HG03378 (cell line): ENCODE measurements at regions not wholly inside any gene's neighbourhood (a gene's known extent, or its start where the extent isn't known, plus 50 kb on each side); places are given as distances from the start of the nearest gene placed in this dataset.
"Not testable (repeated sequence)": the region's sequence is repeated elsewhere in the genome, so short reads cannot be mapped to it uniquely, and the experiment has no call there.

Experiments
- ATAC-seq: cut with Tn5 transposase; IDR thresholded peaks from one replicate; pipeline ENCODE4 v1.9.1; 2021; ENCODE audit warnings: mild to moderate bottlenecking, moderate library complexity; ENCODE audit not compliant: unreplicated experiment

DNA sequence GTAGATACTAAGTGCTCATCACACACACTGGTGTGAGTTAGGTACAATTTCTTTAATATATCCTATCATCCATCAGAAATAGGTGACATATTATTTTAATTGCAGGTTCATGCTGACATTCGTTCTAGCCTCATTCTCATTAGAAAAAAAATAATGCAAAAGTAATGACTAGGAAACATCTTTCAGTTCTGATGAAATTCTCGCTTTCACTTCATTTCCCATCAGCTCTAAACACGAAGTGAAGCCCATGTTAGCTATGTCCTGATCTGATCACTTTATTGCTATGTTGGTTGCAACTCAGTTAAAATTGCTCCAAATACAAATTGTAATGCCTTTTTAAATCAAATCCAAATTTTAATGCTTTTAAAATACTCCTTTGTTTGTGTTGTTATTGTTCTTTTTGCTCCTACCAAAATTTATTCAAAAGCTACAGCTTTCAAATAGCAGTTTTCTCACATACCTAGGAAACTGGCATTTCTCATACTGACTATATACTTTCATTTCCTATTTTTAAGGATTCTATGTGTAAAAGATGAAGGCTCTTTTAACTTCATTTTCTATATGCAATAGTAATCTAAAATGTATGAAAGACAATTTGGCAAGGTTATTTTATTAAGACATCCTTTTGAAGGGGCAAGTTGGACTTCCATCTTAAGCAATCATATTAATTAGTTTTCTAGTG is 1237.8 kb upstream of the ACO1 start:
- peak; percentile 94 for ATAC-seq

- peak; percentile 85 for ATAC-seq
These were observed 1231.1 kb upstream of the ACO1 start for GRCh38 chr9:31153250-31153840.

DNA sequence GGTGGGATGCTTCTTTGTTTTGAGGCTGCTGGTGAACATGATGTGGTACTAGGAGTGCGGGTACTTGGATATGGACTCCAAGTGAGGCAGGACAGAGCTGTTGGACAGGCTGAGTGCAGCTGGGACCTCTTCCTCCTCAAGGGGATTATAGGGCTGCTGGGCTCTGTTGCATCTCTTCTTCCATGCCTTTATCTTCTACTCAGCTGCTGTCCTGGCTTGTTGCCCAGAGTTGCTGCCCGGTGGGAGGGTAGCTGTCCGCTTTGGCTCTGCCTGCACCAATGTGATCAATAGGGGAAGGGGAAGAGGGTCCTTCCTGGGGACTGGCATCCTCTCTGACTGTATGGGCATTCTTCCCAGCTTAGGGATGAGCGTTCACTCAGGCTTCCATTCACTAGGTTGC is 1217.9 kb upstream of the ACO1 start:
- no peak for ATAC-seq

DNA sequence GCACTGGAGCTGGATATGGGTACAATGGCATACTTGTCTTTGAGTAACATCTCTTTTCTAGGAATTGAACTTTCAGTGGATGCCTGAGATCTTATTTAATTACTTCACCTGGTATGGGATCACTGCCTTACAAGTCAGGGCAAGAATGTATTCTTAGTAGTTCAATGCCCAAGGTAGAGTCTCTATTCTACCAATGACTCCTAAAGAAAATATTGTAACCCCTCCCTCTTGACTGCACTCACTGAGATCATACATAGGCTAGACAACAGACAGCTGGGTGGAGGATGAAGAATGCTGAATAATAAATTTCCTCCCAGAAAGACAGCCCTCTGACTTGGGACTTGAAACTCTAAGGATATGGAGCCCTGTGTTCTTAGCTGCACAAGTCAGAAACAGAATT is 1216.3 kb upstream of the ACO1 start:
- no peak for ATAC-seq

GRCh38 chr9:31174681-31175080 is 1209.8 kb upstream of the ACO1 start:
- no peak for ATAC-seq

DNA sequence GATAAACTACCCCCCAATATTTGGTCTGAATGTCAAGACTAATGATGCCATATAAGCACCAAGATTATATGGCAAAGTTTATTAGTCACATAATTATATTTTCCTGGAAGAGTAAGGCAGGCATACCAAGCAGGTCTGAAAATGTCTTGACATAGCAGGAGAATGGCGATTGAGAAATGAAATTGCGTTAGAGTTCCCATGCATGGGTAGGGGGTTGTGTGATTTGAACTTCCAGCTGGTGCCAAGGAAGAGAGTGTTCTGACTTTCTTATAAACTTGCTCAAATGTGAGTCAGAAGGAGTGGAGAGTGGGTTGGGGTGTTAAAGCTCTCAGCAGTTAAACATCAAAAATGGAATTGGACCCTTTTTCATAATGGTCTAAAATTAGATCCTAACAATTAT is 1200.6 kb upstream of the ACO1 start:
- ATAC-seq, result no peak

DNA sequence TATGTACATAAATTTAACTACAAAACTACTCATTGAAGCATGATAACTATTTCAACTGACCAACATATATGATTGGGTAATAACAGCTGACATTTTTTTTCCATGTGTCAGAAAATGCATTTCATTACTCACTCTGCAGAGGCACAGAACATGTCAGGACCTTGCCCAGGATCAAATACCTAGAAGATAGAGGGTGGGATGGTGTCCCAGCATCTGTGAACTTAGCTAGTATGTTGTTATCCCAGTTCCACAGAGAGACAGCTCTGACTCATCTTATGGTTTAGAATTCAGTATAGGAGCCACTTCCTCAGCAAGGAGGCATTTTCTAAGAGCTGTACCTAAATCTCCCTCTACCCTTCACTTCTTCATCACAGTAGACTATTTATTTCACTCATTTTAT is 1198.6 kb upstream of the ACO1 start:
- ATAC-seq, result no peak

- ATAC-seq, result no peak
These were observed 1195.9 kb upstream of the ACO1 start for GRCh38 chr9:31188496-31188895.

DNA sequence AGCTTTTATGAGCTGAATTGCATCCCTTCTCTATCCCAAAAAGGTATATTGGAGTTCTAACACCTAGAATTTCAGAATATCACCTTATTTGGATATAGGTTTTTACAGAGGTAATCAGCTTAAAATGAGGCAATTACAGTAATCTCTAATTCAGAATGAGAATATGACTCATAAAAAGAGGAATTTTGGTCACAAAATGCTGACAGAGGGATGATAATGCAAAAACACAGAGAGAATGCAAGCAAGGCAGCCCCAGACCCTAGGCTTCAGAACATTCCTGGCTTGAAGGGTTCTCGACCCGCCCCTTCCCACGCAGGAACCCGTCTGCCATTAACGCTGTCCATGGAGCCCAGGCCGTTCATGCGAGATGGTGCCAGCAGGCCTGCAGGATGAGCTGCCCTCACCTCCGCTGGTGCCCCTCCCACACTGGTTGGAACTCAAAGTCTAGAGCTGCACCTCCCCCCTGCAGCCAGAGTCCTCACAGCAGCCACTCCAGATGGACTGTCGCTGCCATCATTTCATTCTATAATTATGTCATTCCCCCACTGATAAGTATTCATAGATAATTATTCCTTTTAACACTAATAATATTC is 1173.4 kb upstream of the ACO1 start:
- ATAC-seq, result no peak

DNA sequence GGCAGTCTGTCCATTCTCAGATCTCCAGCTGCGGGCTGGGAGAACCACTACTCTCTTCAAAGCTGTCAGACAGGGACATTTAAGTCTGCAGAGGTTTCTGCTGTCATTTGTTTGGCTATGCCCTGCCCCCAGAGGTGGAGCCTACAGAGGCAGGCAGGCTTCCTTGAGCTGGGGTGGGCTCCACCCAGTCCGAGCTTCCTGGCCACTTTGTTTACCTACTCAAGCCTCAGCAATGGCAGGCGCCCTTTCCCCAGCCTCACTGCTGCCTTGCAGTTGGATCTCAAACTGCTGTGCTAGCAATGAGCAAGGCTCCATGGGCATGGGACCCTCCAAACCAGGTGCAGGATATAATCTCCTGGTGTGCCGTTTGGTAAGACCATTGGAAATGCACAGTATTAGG is 1154.5 kb upstream of the ACO1 start:
- ATAC-seq, result not testable (repeated sequence)

- ATAC-seq, result no peak
These were observed 1152.0 kb upstream of the ACO1 start for GRCh38 chr9:31232485-31232884.

- no peak for ATAC-seq
These were observed 1148.1 kb upstream of the ACO1 start for GRCh38 chr9:31236344-31236743.

- ATAC-seq, result no peak
These were observed 1141.1 kb upstream of the ACO1 start for GRCh38 chr9:31243386-31243785.

GRCh38 chr9:31248156-31248555 is 1136.3 kb upstream of the ACO1 start:
- ATAC-seq, result no peak

GRCh38 chr9:31251386-31251785 is 1133.1 kb upstream of the ACO1 start:
- ATAC-seq, result no peak

- ATAC-seq, result no peak
These were observed 1130.4 kb upstream of the ACO1 start for GRCh38 chr9:31253800-31254762.

GRCh38 chr9:31255211-31255610 is 1129.2 kb upstream of the ACO1 start:
- no peak for ATAC-seq

DNA sequence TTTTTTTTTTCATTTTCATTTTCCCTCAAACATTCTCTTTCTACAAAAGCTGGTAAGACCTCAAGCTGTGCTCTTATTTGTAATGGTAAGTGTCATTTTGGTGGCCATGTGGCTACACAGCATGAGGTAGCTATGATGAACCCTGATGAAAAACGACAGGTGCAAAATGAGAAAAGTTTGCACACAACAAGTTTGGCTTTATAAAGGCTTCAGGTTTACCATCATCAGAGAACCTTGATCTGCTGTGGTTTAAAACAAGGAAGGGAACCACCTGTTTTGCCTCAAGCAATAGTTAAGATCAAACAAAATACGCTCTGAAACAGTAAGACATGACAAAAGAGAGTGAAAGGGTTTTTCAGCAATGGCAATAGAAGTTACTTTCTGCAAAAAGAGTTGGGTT is 1124.6 kb upstream of the ACO1 start:
- no peak for ATAC-seq

- no peak for ATAC-seq
These were observed 1111.8 kb upstream of the ACO1 start for GRCh38 chr9:31272456-31273295.

DNA sequence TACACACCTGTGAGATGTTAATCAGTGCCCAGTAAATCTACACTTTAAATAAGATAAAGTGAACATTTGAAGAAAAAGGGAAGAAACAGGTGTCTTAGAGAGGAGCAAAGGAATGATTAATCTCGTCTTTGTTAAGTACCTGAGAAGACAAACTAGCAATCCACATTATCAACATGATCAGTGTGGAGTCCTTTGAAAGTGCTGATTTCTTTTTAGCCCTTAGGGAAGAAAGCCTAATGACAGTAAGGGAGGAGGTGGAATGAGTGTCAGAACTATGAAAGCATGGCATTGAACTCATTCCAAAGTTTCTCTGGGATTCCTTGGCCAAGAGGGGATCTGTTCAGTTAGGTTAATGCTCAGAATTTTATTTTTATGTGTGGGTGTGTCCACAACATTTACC is 1109.0 kb upstream of the ACO1 start:
- ATAC-seq, result no peak

GRCh38 chr9:31290731-31291130 is 1093.7 kb upstream of the ACO1 start:
- no peak for ATAC-seq
